ENCODE measurements at regions not wholly inside any gene's neighbourhood (a gene's known extent, or its start where the extent isn't known, plus 50 kb on each side); places are given as distances from the start of the nearest gene placed in this dataset.

DNA sequence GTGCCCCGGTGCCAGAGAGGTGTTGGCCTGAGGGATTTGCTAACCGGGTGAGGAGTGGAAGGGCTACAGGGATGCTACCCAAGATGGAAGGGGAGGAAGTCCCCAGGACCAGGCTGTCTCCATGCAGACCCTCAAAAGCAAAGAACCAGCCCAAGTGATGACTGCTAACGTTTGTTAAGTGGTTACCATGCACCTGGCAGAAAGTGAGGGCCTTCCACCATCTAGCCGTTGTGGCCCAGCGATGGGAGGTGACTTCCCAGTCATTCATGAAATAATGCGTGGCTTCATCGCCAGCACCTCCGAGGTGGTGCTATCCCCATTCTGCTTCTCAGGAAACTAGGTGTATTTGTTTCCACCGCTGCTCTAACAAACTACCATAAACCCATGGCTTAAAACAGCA is 86.8 kb upstream of the LANCL2 start:
- intact Hi-C loops (cut with micrococcal nuclease) = no loop called here
- Histone ChIP-seq H3K9me2 (ENCODE audit: insufficient read depth) (no peaks in the 10 kb centered on the region), H4K20me1 (ENCODE audit: insufficient read depth) (no peaks in the 10 kb centered on the region), H3K27me3 (ENCODE audit: insufficient read depth, low read length) (no peaks in the 10 kb centered on the region), H3K36me3 (ENCODE audit: control insufficient read depth in 1 of 2, insufficient read depth in 2 of 2, low read length in 2 of 2) (no peaks in the 10 kb centered on the region), H3K79me2 (ENCODE audit: insufficient read depth, low read length) (no peaks in the 10 kb centered on the region), H3K9ac (ENCODE audit: low read length) (no peak overlapping the region), H3K27ac (ENCODE audit: low read depth, low read length) (no peak overlapping the region), H3K9me3 (ENCODE audit: control insufficient read depth in 1 of 2, insufficient read depth in 1 of 2, low read depth in 1 of 2, low read length in 2 of 2) (no peaks in the 10 kb centered on the region), H3K4me2 (ENCODE audit: low read length) (no peak overlapping the region), H3K4me3 (replicated peaks in 1 of 2; ENCODE audit: low read depth in 1 of 2, low read length in 2 of 2) (no peak overlapping the region), H2AFZ (ENCODE audit: low read depth, low read length, poor library complexity, severe bottlenecking) (no peak overlapping the region), H3K4me1 (ENCODE audit: control insufficient read depth in 1 of 2, insufficient read depth in 2 of 2, low read length in 2 of 2) (no peaks in the 10 kb centered on the region)
- ChIA-PET RAD21 (ENCODE audit: low non-redundant PET in 1 of 2, low total read pairs in 2 of 2, uncharacterized antibody in 2 of 2, unreplicated experiment in 2 of 2) (no interaction called here), CTCF (interaction anchor here (1.9 to 4.6 kb wide), 2 partner anchors 23 to 137 kb away, joined by 5 to 24 read pairs; no protein-coding TSS in a partner anchor), POLR2A (no interaction called here)
- TF ChIP-seq EZH2 (IDR thresholded peaks at IDR 0.05) (no peak), SIN3A (IDR thresholded peaks at IDR 0.05; ENCODE audit: low read depth) (no peak), REST (IDR thresholded peaks at IDR 0.05; ENCODE audit: low read depth) (no peak), CEBPB (IDR thresholded peaks at IDR 0.05; ENCODE audit: low read depth) (no peak), JUND (IDR thresholded peaks at IDR 0.05) (no peak)
- ATAC-seq = no peak
- DNase-seq (ENCODE audit: low read depth, low spot score) = no peak
- no TSS peak for BruUV-seq (replicated peaks)

DNA sequence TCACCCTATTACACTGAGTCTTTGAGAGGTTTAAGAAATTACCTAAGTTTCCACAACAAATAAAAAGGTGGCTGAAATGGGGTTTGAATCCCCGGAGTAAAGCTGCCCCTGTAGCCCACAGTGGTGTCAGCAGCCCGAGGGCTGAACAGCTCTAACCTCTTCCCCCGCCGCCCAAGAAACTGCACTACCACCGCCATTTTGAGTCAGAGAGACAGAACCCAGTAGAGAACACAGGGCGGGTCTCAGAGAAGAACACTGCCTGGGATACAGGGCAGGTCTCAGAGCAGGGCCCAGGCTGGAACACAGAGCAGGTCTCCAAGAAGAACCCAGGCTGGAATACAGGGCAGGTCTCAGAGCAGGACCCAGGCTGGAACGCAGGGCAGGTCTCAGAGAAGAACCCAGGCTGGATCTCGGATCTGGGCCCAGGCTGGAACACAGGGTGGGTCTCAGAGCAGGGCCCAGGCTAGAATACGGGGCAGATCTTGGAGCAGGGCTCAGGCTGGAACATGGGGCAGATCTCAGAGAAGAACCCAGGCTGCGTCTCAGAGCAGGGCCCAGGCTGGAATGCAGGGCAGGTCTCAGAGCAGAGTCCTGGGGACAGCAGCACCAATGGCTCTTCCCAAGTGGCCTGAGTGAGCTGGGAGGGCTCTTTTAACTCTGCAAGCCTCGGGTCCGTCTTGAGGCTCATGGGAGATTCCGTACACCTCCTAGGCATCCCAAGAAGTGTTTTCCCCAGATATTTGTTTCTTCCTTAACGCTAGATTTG is 85.9 kb upstream of the LANCL2 start:
- H3K4me2 ChIP-seq (ENCODE audit: low read length) = no peak overlapping the region
- no peak for ATAC-seq
- H3K79me2 ChIP-seq (ENCODE audit: insufficient read depth, low read length) = no peaks in the 10 kb centered on the region
- H4K20me1 ChIP-seq (ENCODE audit: insufficient read depth) = no peaks in the 10 kb centered on the region
- H3K4me1 ChIP-seq (ENCODE audit: control insufficient read depth in 1 of 2, insufficient read depth in 2 of 2, low read length in 2 of 2) = no peaks in the 10 kb centered on the region
- H3K9ac ChIP-seq (ENCODE audit: low read length) = no peak overlapping the region
- no TSS peak for BruUV-seq (replicated peaks)
- intact Hi-C loops (cut with micrococcal nuclease) = no loop called here
- CTCF ChIA-PET = interaction anchor here (4.6 kb wide), 1 partner anchor 136 kb away, joined by 24 read pairs; no protein-coding TSS in a partner anchor
- no peak overlapping the region for H3K27ac ChIP-seq (ENCODE audit: low read depth, low read length)
- no peak overlapping the region for H2AFZ ChIP-seq (ENCODE audit: low read depth, low read length, poor library complexity, severe bottlenecking)
- H3K9me2 ChIP-seq (ENCODE audit: insufficient read depth) = no peaks in the 10 kb centered on the region
- no peaks in the 10 kb centered on the region for H3K36me3 ChIP-seq (ENCODE audit: control insufficient read depth in 1 of 2, insufficient read depth in 2 of 2, low read length in 2 of 2)
- no peak for DNase-seq (ENCODE audit: low read depth, low spot score)
- no peaks in the 10 kb centered on the region for H3K9me3 ChIP-seq (ENCODE audit: control insufficient read depth in 1 of 2, insufficient read depth in 1 of 2, low read depth in 1 of 2, low read length in 2 of 2)
- H3K27me3 ChIP-seq (ENCODE audit: insufficient read depth, low read length) = no peaks in the 10 kb centered on the region
- RAD21 ChIA-PET (ENCODE audit: low non-redundant PET in 1 of 2, low total read pairs in 2 of 2, uncharacterized antibody in 2 of 2, unreplicated experiment in 2 of 2) = no interaction called here
- POLR2A ChIA-PET = no interaction called here
- no peak overlapping the region for H3K4me3 ChIP-seq (replicated peaks in 1 of 2; ENCODE audit: low read depth in 1 of 2, low read length in 2 of 2)
- no peak for TF ChIP-seq CBX3 (IDR thresholded peaks at IDR 0.05; ENCODE audit: low read depth)
- TF ChIP-seq MAX (IDR thresholded peaks at IDR 0.05) = no peak
- no peak for TF ChIP-seq EGR1 (IDR thresholded peaks at IDR 0.05; ENCODE audit: low read depth)
- no peak for TF ChIP-seq ZNF274 (IDR thresholded peaks at IDR 0.05; ENCODE audit: low read depth, low read length)
- TF ChIP-seq RAD21 (IDR thresholded peaks at IDR 0.05; ENCODE audit: low read depth) = no peak
- TF ChIP-seq ZBTB33 (IDR thresholded peaks at IDR 0.05; ENCODE audit: extremely low read depth, insufficient replicate concordance, low read length) = no peak
- TF ChIP-seq ELF1 (IDR thresholded peaks at IDR 0.05; ENCODE audit: borderline replicate concordance, low read depth) = no peak
- TF ChIP-seq TCF7L2 (IDR thresholded peaks at IDR 0.05; ENCODE audit: borderline replicate concordance, extremely low read depth, insufficient read depth, insufficient read length) = no peak
- no peak for TF ChIP-seq SP1 (IDR thresholded peaks at IDR 0.05; ENCODE audit: low read depth)
- no peak for TF ChIP-seq JUND (IDR thresholded peaks at IDR 0.05)
- TF ChIP-seq ZFX (IDR thresholded peaks at IDR 0.05) = no peak
- TF ChIP-seq YY1 (IDR thresholded peaks at IDR 0.05; ENCODE audit: extremely low read depth, insufficient replicate concordance, low read depth, low read length) = no peak
